ENCODE measurements at regions not wholly inside any gene's neighbourhood (a gene's known extent, or its start where the extent isn't known, plus 50 kb on each side); places are given as distances from the start of the nearest gene placed in this dataset.
"Not testable (repeated sequence)": the region's sequence is repeated elsewhere in the genome, so short reads cannot be mapped to it uniquely, and the experiment has no call there.

GRCh38 chr15:95733931-95734330 lies 596.6 kb upstream of the NR2F2 start:
- no peak for DNase-seq (ENCODE audit: low read depth in 2 of 2)

- no peak for DNase-seq (ENCODE audit: low read depth in 2 of 2)
Measured at GRCh38 chr15:95734422-95735316, 595.8 kb upstream of the NR2F2 start.

GRCh38 chr15:95737060-95737459 lies 593.4 kb upstream of the NR2F2 start:
- DNase-seq (ENCODE audit: low read depth in 2 of 2): no peak

- DNase-seq (ENCODE audit: low read depth in 2 of 2): no peak
Measured at GRCh38 chr15:95739131-95739530, 591.4 kb upstream of the NR2F2 start.

GRCh38 chr15:95741830-95742229 lies 588.7 kb upstream of the NR2F2 start:
- no peak for DNase-seq (ENCODE audit: low read depth in 2 of 2)

- DNase-seq (ENCODE audit: low read depth in 2 of 2): no peak
Measured at GRCh38 chr15:95742256-95742655, 588.2 kb upstream of the NR2F2 start.

GRCh38 chr15:95742836-95743235 lies 587.7 kb upstream of the NR2F2 start:
- DNase-seq (ENCODE audit: low read depth in 2 of 2): no peak

GRCh38 chr15:95757171-95757570 lies 573.3 kb upstream of the NR2F2 start:
- no peak for DNase-seq (ENCODE audit: low read depth in 2 of 2)

- DNase-seq (ENCODE audit: low read depth in 2 of 2): no peak
Measured at GRCh38 chr15:95758451-95758850, 572.0 kb upstream of the NR2F2 start.

GRCh38 chr15:95758851-95759250 lies 571.6 kb upstream of the NR2F2 start:
- DNase-seq (ENCODE audit: low read depth in 2 of 2): no peak

GRCh38 chr15:95760508-95760907 lies 570.0 kb upstream of the NR2F2 start:
- no peak for DNase-seq (ENCODE audit: low read depth in 2 of 2)

- DNase-seq (ENCODE audit: low read depth in 2 of 2): no peak
Measured at GRCh38 chr15:95761501-95762165, 568.9 kb upstream of the NR2F2 start.

GRCh38 chr15:95763426-95763825 lies 567.1 kb upstream of the NR2F2 start:
- no peak for DNase-seq (ENCODE audit: low read depth in 2 of 2)

GRCh38 chr15:95765161-95765560 lies 565.3 kb upstream of the NR2F2 start:
- no peak for DNase-seq (ENCODE audit: low read depth in 2 of 2)

GRCh38 chr15:95770196-95770595 lies 560.3 kb upstream of the NR2F2 start:
- DNase-seq (ENCODE audit: low read depth in 2 of 2): no peak

GRCh38 chr15:95772982-95773381 lies 557.5 kb upstream of the NR2F2 start:
- no peak for DNase-seq (ENCODE audit: low read depth in 2 of 2)

GRCh38 chr15:95784508-95784907 lies 546.0 kb upstream of the NR2F2 start:
- no peak for DNase-seq (ENCODE audit: low read depth in 2 of 2)

- not testable (repeated sequence) for DNase-seq (ENCODE audit: low read depth in 2 of 2)
Measured at GRCh38 chr15:95785276-95785675, 545.2 kb upstream of the NR2F2 start.

- DNase-seq (ENCODE audit: low read depth in 2 of 2): no peak
Measured at GRCh38 chr15:95793231-95793630, 537.3 kb upstream of the NR2F2 start.

- no peak for DNase-seq (ENCODE audit: low read depth in 2 of 2)
Measured at GRCh38 chr15:95795386-95795785, 535.1 kb upstream of the NR2F2 start.

GRCh38 chr15:95799286-95800200 lies 531.0 kb upstream of the NR2F2 start:
- DNase-seq (ENCODE audit: low read depth in 2 of 2): no peak

- DNase-seq (ENCODE audit: low read depth in 2 of 2): no peak
Measured at GRCh38 chr15:95804484-95804883, 526.0 kb upstream of the NR2F2 start.

Data from stimulated activated CD8-positive, alpha-beta memory T cell treated with anti-CD3 and anti-CD28 coated beads, Interleukin-2, amount 100 ng/mL, for 48 hours (primary cell).